Activated naive CD4-positive, alpha-beta T cell treated with anti-CD3 and anti-CD28 coated beads, Interleukin-2, amount 50 U/mL, for 72 hours (primary cell): ENCODE measurements at regions not wholly inside any gene's neighbourhood (a gene's known extent, or its start where the extent isn't known, plus 50 kb on each side); places are given as distances from the start of the nearest gene placed in this dataset.
A peak's percentile ranks its signal among the peaks of the same experiment; 100 is the strongest.

Source experiments
- ATAC-seq, 2 donors: fragments of 150-1000 bp; cut with Tn5 transposase; 2 replicates each; pipeline ENCODE4 v1.10.0; 2021; ENCODE audit warnings: mild to moderate bottlenecking in 2 of 2, moderate library complexity in 2 of 2
- DNase-seq, 2 donors: peaks; one replicate each; pipeline ENCODE4 v3.0.0; 2021 to 2022; ENCODE audit warnings: low spot score in 2 of 2
- H3K27ac Mint-ChIP-seq, 2 donors: one replicate each; pipeline ENCODE4 v1.8.0; 2022; ENCODE audit warnings: mild to moderate bottlenecking in 2 of 2, mixed read lengths in 2 of 2
- H3K36me3 Mint-ChIP-seq, 2 donors: one replicate each; pipeline ENCODE4 v1.8.0; 2022; ENCODE audit warnings: mixed read lengths in 2 of 2
- H3K9me3 Mint-ChIP-seq, 2 donors: one replicate each; pipeline ENCODE4 v1.8.0; 2022; ENCODE audit warnings: mixed read lengths in 2 of 2

DNA sequence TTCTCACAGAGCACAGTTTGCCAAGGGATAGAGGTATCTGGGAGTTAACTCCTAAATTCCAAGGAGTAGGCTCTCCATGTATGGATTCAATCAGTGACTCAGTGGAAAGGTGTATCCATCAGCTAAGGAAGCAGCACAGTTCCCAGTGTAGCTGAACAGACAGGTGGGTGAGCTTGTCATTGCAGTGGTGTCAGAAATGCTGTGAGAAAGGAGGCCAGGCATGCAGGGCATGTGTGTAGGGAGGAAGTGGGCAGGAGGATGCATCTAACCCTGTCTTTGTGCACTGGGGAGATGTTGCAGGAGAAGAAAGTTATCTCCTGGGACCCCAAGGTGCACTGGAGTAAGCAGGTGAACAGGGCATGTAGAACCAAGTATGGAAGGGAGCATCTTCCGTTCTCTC, 539.0 kb downstream of the VRK1 start:
- Mint-ChIP-seq H3K9me3 (peaks cover 7 to 25% of the 10 kb centered on the region in 2 donors), H3K36me3 (peaks cover 9 to 27% of the 10 kb centered on the region in 2 donors), H3K27ac (peak overlapping the region in 1 of 2 donors; percentile 23)
- no peak for ATAC-seq
- no peak for DNase-seq

DNA sequence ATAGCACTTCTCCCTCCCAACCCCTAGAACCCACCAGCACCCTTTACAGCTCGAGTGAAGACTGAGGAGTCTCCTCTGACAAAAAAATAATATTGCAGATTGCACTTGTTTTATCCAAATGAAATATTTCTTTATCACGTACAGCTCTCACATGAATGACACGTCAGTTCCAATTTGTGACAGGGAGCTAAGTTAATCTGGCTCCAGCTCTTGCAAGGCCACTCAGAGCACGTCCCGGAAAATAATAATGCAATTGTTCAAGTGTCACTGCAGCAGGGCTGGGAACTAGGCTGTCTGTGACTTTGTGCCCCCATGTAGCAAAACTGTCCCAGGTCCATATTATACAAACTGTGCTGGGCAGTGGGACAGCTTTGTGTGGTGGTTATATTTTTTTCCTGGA, 539.6 kb downstream of the VRK1 start:
- H3K36me3 Mint-ChIP-seq, result peaks cover 9 to 27% of the 10 kb centered on the region in 2 donors
- ATAC-seq (no peak), DNase-seq (no peak)

DNA sequence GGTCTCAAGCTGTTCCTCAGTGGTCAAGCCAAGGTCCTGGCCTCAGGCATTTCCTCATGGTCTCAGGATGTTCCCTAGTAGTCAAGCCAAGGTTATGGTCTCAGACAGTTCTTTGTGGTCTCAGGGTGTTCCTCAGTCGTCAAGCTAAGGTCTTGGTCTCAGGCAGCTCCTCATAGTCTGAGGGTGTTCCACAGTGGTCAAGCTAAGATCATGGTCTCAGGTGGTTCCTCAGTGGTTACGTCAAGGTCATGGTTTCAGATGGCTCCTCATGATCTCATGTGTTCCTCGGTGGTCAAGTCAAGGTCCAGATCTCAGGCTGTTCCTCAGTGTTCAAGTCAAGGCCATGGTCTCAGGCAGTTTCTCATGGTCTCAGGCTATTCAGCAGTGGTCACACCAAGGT, 540.1 kb downstream of the VRK1 start:
- Mint-ChIP-seq H3K36me3 (peaks cover 9 to 27% of the 10 kb centered on the region in 2 donors), H3K9me3 (peaks cover 5 to 34% of the 10 kb centered on the region in 2 donors), H3K27ac (peak overlapping the region in 1 of 2 donors; percentile 4)
- DNase-seq (no peak), ATAC-seq (no peak)

More for the DNA sequence above, 539.6 kb downstream of the VRK1 start:
- Mint-ChIP-seq H3K27ac (no peak overlapping the region), H3K9me3 (peaks cover 5 to 31% of the 10 kb centered on the region in 2 donors)

DNA sequence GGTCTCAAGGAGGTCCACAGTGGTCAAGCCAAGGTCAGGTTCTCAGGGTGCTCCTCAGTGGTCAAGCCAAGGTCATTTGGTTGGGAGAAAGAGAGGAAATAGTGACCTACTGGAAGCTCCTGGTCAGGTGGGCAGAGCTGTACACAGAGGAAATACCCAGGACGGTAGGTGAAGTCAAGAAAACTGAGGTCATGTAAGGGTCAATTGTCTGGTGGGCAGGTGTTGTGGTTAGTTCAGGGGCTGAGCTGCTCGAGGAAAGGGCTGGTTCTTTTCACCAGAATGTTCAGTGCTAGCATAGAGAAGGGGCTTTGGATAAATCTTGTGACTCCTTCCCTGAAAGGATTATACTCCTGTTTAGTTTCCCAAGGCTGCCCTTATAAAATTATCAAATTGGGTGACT, 540.5 kb downstream of the VRK1 start:
- Mint-ChIP-seq H3K27ac (peak overlapping the region in 1 of 2 donors; percentile 4), H3K9me3 (peaks cover 5 to 34% of the 10 kb centered on the region in 2 donors), H3K36me3 (peaks cover 9 to 27% of the 10 kb centered on the region in 2 donors)
- ATAC-seq (no peak), DNase-seq (no peak)

DNA sequence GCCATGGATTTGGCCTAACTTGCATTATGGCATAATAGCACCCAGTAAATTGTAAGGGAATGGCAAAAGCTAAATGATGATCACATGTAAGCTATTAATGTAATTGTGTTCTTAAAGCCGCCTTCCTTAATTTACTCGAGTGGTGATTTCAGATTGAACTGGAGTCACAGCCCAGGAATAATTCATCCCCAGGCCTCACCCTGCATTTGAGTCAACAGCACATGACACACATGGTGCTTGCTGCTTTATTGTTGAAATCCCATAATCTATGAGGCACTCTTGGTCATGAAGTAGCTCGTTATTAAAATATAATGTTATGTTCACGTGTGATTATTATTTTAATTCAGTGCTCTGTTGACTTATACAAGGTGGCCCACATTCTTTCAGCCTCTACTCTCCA, 547.5 kb downstream of the VRK1 start:
- peaks cover 5 to 25% of the 10 kb centered on the region in 2 donors for H3K9me3 Mint-ChIP-seq
- H3K36me3 Mint-ChIP-seq, result peaks cover 5 to 9% of the 10 kb centered on the region in 2 donors
- ATAC-seq (no peak), DNase-seq (no peak)
- no peak overlapping the region for H3K27ac Mint-ChIP-seq

DNA sequence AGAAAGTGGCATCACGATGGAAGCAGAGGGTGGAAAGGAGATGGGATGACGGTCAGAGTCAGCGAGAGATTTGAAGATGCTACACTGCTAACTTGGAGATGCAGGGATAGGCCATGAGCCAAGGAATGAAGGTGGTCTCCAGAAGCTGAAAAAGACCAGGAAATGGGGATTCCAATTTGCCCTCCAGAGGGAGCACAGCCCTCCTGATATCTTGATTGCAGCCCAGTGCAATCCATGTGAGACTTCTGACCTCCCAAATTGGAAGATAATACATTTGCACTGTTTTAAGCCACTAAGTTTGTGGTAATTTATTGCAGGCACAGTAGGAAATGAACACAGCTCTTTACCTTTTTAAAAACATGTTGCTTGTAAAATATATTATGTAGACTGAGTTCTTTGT, 549.5 kb downstream of the VRK1 start:
- no peaks in the 10 kb centered on the region for H3K36me3 Mint-ChIP-seq
- H3K9me3 Mint-ChIP-seq, result peaks cover 0 to 8% of the 10 kb centered on the region in 2 donors
- peak overlapping the region in 1 of 2 donors; percentile 9 for H3K27ac Mint-ChIP-seq
- ATAC-seq, result no peak
- DNase-seq, result no peak

DNA sequence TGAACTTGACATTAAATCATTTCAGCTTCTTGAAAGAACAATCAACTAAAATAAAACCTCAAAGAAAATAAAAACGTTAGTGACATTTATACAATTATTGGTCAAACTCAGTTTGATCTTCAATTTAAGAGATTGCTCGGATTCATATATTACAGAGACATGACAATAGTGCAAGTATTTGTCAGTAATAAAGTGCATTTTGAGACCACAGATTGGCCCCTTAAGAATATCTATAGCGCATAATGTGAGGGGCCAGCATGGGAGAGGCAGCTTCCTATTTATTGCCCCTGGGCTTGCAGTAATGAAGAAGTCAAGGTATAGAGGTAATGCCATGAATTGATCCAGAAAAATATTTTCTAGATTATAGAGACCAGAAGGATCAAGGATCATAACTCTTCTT, 552.3 kb downstream of the VRK1 start:
- Mint-ChIP-seq H3K27ac (no peak overlapping the region), H3K36me3 (no peaks in the 10 kb centered on the region), H3K9me3 (peaks cover 0 to 4% of the 10 kb centered on the region in 2 donors)
- ATAC-seq, result no peak
- DNase-seq, result no peak

DNA sequence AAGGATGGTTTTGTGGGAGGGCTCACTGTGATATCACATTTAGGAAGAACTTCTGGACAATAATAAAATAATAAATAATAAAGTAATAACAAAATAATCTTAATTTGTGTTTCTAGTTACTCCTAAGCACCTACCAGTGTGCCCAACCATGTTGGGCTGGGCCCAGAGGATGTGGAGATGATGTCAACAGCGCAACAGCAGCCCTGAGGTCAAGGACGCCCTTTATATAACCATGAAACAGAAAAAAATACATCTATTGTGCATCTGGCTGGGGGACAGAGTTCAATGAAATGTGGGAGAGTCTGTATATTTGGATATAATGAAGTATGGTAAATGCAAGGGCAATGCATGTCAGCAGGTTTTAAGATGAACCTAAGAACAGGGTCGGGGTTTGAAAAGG, 552.8 kb downstream of the VRK1 start:
- Mint-ChIP-seq H3K9me3 (peaks cover 0 to 8% of the 10 kb centered on the region in 2 donors), H3K27ac (no peak overlapping the region), H3K36me3 (no peaks in the 10 kb centered on the region)
- no peak for ATAC-seq
- DNase-seq, result no peak

DNA sequence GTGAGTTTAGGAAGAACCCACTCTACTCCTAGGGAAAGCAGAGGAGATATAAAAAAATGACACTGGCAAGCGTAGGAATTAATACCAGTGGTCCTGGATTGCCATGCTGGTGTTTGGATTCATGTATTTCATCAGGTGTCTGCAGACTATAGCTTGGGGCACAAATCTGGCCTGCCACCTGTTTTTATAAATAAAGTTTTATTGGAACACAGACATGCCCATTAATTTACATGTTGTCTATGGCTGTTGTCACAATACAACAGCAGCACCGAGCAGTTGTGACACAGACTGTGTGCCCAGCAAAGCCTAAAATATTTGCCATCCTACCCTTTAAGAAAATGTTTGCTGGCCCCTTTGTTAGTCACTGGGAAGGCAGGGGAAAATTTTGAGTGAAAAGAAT, 553.2 kb downstream of the VRK1 start:
- no peak for DNase-seq
- peaks cover 0 to 13% of the 10 kb centered on the region in 2 donors for H3K9me3 Mint-ChIP-seq
- H3K27ac Mint-ChIP-seq, result no peak overlapping the region
- H3K36me3 Mint-ChIP-seq, result no peaks in the 10 kb centered on the region
- ATAC-seq, result no peak

DNA sequence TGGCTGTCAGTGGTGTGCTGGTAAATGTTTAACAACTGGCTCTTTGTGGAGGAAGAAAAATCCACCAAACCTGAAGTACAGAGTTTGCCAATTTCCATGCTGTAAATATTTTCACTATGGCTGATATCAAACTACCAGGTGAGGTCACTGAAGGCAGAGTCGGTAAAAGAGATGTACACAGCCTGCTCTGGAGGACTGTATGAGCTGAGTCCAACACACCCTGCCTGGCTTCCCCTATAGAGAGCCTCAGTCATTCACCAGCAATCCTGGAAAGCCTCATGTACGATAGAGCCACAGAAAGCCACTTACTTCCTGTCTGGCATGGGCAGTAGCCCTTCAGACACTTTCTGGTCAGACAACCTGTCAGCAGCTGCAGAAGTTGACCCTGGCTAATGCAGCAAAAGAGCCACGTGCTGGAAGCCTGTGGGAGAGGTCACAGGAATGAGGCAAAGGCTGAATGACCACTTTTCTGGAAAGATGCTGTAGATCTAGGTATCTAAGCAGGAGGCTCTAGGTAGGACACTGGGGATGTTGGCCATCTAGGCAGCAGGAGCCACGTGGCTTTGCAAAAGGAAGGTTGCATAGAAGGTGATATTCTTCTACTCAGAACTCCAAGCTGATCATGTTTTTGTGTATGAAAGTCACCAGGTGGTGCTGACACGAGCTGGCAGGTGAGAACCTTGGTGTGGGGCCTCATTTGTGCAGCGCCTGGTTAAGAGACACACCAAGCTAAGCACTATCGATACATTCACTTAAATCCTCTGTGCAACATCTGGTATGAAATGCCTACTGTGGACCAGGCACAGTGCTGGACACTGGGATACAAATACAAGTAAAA, 553.9 kb downstream of the VRK1 start:
- H3K9me3 Mint-ChIP-seq, result peaks cover 0 to 13% of the 10 kb centered on the region in 2 donors
- H3K36me3 Mint-ChIP-seq, result no peaks in the 10 kb centered on the region
- H3K27ac Mint-ChIP-seq, result no peak overlapping the region
- no peak for DNase-seq
- no peak for ATAC-seq

DNA sequence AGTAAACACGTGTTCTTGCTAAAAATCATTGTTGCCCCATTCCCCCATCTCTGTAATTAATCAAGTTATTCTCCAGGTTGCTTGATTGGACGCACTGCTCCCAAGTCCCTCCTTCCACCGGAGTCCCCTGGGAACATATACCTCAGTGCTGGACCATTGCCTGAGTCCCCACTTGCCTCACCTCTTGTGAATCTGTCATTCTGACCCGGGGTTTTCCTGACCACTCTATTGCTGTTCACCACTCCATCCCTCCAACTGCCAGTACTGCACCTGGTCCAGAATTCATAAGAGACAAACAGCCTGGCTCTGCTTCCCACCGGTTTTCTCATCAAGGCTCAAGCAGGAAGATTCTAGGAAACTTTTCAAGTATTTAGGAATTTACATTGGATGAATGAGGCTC, 555.9 kb downstream of the VRK1 start:
- DNase-seq (no peak), ATAC-seq (no peak)
- H3K9me3 Mint-ChIP-seq, result peaks cover 0 to 9% of the 10 kb centered on the region in 2 donors
- peak overlapping the region in 1 of 2 donors; percentile 32 for H3K27ac Mint-ChIP-seq
- H3K36me3 Mint-ChIP-seq, result no peaks in the 10 kb centered on the region

DNA sequence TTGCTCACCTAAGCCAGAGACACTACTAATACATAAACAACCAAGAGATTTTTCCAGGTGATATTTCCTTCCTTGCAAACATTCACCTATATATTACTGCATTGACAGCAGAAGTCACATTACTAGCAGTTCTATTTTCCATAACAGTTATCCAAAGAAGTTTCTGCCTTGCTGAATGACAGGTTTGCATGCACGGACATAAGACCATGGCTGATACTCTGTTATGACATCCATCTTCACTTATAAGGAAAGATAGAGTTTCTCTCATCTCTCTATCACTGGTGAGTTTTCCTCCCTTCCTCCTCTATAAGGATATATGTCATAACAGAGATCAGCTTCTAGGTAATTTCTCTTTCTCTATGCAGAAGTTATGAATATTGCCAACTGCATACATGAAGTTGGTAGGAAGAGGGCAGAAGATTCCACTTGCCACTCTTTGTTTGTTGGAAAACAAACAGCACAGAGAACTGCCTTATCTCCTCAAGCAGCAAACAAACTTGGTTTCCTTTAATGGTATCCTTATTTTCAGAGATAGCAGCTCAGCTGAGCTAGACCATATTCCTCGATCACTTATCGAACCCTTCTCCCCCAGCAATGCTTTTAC, 557.0 kb downstream of the VRK1 start:
- Mint-ChIP-seq H3K9me3 (peaks cover 0 to 9% of the 10 kb centered on the region in 2 donors), H3K36me3 (no peaks in the 10 kb centered on the region), H3K27ac (no peak overlapping the region)
- no peak for ATAC-seq
- DNase-seq, result no peak

DNA sequence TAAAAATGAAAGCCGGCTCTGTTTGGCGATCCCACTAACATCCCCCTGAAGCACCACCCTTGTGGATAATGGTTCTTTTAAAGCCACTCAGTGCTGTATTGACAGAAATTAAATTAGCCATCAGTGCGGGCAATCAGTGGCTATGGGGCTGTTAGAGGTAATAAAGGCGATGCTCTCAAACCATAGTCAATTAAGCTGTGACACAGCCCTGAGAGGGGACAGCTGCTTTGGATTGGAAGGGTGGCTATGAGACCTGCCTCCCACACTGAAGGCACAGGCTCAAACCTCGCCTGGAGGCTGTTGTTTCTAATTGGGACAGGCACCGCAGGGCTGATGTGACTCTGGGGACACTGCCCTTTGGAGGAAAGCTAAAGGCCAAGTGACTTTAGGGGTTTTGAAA, 562.2 kb downstream of the VRK1 start:
- Mint-ChIP-seq H3K9me3 (peaks cover 0 to 13% of the 10 kb centered on the region in 2 donors), H3K36me3 (no peaks in the 10 kb centered on the region), H3K27ac (no peak overlapping the region)
- DNase-seq (no peak), ATAC-seq (no peak)

DNA sequence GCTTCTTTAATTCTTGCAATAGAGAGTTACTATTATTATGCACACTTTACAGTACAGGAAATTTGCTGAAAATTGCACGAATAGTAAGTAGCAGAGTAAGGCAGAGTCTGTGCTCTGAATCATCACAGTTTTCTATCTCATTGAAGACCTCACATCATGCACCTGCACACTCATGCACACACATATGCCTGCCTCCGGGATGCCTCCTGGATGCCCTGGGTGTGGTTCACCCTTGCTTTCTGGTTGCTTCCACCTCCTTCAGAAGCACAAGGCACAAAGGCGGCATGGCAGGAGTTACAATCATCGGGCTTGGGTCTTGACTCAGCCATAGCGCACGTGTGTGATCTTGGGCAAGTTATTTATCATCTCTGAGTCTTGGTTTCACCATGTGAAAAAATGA, 564.0 kb downstream of the VRK1 start:
- peaks cover 0 to 4% of the 10 kb centered on the region in 2 donors for H3K9me3 Mint-ChIP-seq
- H3K27ac Mint-ChIP-seq, result no peak overlapping the region
- DNase-seq (no peak), ATAC-seq (no peak)
- H3K36me3 Mint-ChIP-seq, result no peaks in the 10 kb centered on the region

DNA sequence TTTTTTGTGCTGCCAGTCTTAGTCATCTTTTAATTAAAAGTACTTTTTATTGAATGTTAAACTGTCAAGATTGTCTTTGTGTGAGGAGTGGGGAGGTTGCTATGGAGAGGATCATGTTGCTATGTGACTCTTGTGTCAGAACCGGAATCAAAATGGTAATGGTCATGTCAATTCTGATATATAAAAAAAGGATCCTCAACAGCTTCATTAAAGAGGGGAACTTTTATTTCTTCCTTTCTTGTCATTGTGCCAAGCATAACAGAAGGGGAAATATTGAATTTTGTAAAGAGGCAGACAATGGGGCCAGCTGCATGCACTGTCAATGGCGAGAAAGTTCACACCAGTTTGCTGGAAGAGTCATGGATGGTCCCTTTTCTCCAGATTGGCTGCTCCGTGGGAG, 564.8 kb downstream of the VRK1 start:
- Mint-ChIP-seq H3K27ac (no peak overlapping the region), H3K36me3 (no peaks in the 10 kb centered on the region), H3K9me3 (peaks cover 0 to 4% of the 10 kb centered on the region in 2 donors)
- ATAC-seq (no peak), DNase-seq (no peak)

DNA sequence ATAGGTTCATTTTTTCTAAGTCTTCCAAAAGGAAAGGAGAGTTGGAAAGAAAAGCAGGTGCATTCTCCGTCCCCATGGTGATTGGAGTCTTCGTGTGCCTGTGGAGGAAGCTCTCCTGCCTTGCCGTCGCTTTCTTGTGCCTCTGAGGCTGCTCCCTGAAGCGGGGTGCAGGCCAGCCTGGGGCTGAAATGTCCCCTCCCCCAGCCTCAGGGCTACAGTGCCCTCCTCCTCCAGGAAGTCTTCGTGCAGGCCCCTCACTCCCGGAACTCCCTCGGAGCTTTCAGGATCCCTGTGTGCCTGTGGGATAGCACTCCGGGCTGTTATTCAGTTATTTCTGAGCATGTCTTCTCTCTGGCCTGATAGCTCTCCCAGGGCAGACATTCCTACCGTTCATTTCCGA, 569.2 kb downstream of the VRK1 start:
- H3K36me3 Mint-ChIP-seq, result no peaks in the 10 kb centered on the region
- DNase-seq (no peak), ATAC-seq (no peak)
- H3K9me3 Mint-ChIP-seq, result peaks cover 0 to 4% of the 10 kb centered on the region in 2 donors
- H3K27ac Mint-ChIP-seq, result peak overlapping the region in 1 of 2 donors; percentile 70

DNA sequence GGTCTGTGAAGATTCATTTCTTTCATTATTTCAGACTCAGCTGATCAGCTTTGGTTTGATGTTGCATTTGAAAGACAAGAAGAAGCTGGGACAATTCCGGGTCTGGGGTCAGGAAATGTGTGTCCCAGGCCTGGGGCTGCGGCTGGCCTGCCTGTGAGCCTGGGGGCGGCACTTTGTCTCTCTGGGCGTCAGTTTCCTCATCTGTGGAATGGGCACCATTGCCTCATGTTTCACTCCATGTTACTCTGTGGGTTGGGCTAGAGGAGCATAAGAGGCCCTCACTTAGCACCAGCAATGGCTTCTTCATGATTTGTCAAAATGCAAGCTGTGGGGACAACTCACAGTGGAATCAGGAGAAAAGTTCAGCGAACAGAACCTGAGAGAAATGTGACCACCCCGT, 570.1 kb downstream of the VRK1 start:
- H3K9me3 Mint-ChIP-seq, result peaks cover 0 to 4% of the 10 kb centered on the region in 2 donors
- no peaks in the 10 kb centered on the region for H3K36me3 Mint-ChIP-seq
- no peak for ATAC-seq
- no peak for DNase-seq
- H3K27ac Mint-ChIP-seq, result no peak overlapping the region

DNA sequence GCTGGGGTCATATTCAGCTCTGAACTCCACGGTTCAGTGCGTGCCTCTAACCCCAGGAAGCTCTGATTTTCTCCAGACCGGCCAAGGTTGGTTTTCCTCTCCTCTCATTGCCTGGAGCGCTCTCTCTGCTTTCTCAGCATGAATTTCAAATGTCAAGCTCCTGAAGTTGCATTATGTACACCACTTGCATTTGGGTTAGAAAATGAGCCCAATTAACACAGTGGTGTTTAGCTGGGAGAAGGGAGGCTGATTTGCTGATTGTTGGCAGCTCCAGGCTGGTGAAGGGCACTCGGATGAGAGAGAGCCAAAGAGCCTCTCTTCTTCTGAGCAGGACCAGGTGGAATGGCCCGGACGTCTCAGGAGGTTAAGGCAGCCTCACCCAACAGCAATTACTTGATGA, 570.9 kb downstream of the VRK1 start:
- ATAC-seq (no peak), DNase-seq (no peak)
- H3K9me3 Mint-ChIP-seq, result no peaks in the 10 kb centered on the region
- H3K27ac Mint-ChIP-seq, result no peak overlapping the region
- no peaks in the 10 kb centered on the region for H3K36me3 Mint-ChIP-seq
